ENCODE measurements at regions not wholly inside any gene's neighbourhood (a gene's known extent, or its start where the extent isn't known, plus 50 kb on each side); places are given as distances from the start of the nearest gene placed in this dataset.
A peak's percentile ranks its signal among the peaks of the same experiment; 100 is the strongest.
"Not testable (repeated sequence)": the region's sequence is repeated elsewhere in the genome, so short reads cannot be mapped to it uniquely, and the experiment has no call there.

DNA sequence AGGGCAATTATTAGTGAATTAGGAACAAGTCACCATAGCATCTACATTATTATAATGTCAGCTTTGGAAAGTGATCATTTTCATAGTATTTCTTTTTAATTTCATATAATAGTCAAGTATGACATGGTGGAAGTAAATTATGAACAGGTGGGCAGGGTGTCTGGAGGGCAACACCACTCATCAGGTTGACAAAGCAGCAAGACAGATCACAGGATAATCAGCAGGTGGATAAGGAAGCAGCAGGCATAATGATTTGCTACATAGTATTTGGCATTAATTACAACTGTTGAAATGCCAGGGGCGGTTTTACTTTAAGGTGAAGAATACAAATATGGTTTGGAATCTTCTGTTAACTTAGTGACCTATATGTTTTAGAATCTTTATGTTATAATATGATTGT, 1342.2 kb downstream of the PLA2G4A start:
- DNase-seq (ENCODE audit: low read depth), result no peak

DNA sequence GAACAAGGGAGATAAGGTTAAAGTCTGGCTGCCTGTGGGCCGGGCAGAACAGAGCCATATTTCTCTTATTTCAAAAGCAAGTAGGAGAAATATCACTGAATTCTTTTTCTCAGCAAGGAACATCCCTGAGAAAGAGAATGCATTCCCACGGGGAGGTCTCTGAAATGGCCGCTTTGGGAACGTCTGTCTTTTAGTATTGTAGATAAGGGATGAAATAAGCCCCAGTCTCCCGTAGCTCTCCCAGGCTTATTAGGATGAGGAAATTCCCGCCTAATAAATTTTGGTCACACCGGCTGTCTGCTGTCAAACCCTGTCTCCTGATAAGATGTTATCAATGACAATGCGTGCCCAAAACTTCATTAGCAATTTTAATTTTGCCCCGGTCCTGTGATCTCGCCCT, 1353.3 kb downstream of the PLA2G4A start:
- not testable (repeated sequence) for DNase-seq (ENCODE audit: low read depth)

DNA sequence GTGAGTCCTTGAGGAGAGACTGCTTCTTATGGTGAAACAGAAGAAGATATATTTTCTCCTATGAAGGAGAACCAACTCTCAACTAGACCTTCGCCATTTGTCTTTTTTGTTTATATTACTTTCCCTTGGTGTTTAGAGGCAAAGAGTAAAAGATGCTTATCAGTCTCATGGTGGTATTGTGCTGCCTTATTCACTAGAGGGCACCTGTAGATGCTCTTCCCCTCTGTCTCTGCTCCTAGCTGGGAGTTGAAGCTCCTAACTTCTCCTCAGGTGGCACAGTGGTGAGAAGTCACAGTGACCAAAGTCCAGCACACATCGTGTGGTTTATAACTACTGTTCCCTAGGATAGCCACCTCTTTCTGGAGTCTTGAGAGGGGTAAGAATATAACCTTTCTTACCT, 1359.6 kb downstream of the PLA2G4A start:
- no peak for DNase-seq (ENCODE audit: low read depth)

DNA sequence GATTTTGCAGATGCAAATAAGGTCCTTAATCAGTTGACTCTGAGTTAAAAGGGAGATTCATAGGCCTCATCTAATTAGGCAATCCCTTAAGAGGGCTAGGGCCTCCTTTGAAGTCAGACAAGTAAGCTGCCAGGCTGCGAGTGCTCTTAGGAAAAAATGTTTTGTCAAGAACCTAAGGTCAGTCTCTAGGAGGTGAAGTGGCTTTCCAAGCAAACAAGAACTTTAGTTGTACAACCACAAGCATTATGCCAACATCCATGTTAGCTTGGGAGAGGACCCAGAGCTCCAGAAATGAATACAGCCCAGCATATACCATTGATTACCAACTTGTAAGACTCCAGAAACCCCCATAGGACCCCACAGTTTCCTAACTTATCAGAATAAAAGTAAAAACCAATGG, 1366.2 kb downstream of the PLA2G4A start:
- no peak for DNase-seq (ENCODE audit: low read depth)

DNA sequence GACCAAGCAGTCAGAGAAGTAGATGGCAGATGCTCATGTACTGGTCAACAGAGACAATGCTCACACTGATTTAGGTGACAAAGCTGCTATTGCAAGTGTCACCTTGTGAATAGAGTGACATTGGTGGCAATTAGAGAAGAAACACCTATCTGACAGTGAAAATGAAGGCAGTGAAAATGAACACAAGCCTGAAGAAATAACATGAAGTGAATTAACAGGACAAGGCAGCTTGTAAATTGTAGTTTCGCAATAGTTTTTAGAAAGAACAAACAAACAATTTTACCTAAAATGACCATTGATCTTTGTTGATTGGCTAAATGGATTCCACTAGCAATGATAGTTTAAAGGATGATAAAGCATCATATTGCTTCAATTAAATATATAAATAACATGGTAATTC, 1389.5 kb downstream of the PLA2G4A start:
- DNase-seq (ENCODE audit: low read depth), result no peak

DNA sequence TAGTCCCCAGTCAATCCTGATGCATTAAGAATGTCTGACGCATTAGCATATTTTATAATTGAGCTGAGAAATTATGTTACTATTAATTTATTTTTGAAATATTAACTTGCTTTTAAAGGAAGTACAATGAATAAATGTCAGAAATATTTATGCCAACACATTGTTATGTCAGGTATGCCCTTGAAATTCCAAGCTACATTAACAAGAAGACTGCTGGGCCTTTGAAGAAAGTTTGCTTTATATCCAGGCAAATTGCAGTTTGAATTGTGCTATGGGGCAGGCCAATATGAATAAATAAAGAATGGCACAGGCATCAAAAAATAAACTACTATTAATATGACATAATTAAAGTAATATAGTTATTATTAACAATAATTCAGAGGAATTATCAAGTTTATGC, 1391.3 kb downstream of the PLA2G4A start:
- no peak for DNase-seq (ENCODE audit: low read depth)

DNA sequence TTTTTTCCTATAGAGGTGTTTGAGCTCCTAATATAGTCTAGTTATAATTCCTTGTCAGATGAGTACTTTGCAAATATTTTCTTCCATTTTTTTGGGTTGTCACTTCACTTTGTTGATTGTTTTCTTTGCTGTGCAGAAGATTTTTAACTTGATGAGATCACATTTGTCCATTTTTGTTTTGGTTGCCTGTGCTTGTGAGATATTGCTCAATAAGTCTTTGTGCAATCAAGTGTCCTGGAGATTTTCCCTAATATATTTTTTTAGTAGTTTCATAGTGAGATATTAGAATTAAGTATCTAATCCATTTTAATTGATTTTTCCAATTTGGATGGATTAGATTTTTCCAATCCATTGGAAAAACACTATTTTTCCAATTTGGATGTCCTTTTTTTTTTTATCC, 1395.5 kb downstream of the PLA2G4A start:
- DNase-seq (ENCODE audit: low read depth), result no peak

DNA sequence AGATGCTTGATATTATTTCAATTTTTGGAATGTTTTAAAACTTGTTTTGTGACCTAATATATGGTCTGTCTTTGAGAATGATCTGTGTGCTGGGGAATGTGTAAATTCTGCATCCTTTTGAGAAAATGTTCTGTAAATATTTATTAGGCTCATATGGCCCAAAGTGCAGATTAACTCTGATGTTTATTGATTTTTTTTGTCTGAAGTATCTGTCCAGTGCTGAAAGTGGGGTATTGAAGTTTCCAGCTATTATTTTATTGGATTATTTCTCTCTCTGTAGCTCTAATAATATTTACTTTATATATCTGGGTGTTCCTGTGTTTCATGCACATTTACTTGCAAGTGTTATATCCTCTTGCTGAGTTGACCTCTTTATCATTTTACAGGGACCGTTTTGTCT, 1397.2 kb downstream of the PLA2G4A start:
- no peak for DNase-seq (ENCODE audit: low read depth)

DNA sequence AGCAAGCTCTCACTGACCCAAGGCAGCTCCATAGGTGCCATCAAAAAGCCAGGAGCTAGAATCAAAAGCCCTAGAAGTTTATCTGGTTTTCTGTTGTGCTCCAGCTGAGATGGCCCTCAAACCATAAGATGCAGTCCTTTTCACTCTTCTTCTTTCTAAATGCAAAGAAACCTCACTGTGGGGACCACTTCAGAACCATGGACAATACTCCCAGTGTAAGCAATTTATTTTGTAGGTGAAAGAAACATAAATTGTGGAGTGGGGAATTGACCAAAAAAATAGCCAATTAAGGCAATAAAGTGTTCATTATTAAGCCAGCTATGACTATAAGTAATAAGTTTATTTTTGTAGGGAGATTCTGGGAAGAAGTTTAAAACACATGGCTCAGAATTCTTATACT, 1399.9 kb downstream of the PLA2G4A start:
- DNase-seq (ENCODE audit: low read depth), result no peak

DNA sequence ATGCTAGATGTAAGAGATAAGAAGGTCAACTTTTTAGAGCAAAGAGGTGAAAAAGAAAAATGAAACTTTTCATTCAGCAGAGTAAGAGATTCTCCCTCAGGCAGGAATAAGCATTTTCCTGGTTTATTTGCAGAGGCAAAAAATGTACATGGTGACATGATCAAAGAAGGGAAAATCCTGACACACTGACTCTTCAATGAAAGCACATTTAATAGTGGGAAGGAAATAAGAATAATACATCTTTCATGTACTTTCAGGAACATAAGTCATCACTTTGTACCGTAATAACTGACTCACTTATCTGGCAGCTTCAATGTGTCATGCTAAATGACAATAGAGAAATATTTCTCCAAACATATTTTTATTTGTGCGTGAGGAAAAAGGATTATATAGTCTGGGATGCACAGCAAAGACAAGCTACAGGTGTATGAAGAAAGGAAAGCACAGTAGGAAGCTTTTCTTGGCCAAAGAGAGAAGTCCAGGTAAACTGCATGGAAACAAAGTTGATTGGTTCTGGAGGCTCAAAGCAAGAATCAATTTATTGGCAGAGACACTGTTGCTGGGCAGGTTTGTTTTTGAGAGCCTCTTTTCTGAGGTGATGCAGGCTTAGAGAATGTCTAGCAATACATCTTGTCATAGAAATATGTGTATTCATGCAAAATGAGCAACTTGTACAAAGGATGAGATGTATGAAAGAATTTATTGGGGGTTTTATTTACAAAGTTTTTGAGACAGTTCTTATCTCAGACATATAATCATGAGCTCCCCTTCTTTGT, 1409.0 kb downstream of the PLA2G4A start:
- peak; percentile 70 for DNase-seq (ENCODE audit: low read depth)

DNA sequence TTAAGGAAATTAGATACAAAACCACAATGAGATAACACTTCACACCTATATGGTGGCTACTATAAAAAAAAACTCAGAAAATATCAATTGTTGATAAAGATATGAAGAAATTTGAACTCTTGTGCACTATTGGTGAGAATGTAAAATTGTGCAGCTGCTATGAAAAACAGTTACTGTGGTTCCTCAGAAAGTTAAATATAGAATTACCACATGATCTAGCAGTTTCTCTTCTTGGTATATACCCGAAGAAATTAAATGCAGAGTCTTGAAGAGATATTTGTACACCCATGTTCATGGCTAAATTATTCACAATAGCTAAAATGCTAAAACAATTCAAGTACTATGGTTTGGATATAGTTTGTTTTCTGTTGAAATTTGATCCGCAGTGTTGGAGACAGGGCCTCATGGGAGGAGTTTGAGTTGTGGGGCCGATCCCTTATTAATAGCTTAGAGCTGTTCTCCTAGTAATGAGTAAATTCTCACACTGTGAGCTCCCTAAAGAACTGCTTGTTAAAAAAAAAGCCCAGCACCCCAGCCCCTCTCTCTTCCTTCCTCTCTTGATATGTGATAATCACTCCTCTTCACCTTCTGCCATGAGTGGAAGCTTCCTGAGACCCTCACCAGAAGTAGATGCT, 1412.1 kb downstream of the PLA2G4A start:
- no peak for DNase-seq (ENCODE audit: low read depth)

DNA sequence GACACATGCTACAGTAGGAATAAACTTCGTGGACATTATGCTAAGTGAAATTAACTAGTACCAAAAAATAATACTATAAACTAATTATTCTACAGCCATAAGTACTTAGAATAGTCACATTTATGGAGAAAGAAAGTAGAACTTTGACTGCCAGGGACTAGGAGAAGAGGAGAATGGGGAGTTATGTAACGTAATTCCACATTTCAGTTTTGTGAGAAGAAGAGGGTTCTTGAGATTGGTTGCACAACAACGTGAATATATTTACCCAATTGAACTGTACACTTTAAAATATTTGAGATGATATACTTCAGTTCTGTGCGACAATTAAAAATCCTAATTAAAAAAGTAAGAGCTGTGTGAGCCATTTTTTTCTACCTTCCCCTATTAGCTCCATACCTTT, 1412.9 kb downstream of the PLA2G4A start:
- no peak for DNase-seq (ENCODE audit: low read depth)

DNA sequence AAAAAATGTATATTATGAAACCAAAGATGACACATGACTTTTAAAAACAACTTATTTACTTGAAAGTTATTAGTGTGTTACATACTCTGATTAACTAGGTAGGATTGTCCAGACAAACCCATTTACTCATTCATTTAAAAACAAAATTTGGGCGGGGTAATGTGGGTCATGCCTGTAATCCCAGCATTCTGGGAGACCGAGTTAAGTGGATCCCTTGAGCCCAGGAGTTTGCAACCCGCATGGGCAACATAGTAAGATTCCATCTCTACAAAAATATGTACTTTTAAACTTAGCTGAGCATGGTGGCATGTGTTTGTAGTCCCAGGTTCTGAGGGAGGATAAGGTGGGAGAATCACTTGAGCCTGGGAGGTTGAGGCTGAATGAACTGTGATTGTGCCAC, 1414.7 kb downstream of the PLA2G4A start:
- no peak for DNase-seq (ENCODE audit: low read depth)

DNA sequence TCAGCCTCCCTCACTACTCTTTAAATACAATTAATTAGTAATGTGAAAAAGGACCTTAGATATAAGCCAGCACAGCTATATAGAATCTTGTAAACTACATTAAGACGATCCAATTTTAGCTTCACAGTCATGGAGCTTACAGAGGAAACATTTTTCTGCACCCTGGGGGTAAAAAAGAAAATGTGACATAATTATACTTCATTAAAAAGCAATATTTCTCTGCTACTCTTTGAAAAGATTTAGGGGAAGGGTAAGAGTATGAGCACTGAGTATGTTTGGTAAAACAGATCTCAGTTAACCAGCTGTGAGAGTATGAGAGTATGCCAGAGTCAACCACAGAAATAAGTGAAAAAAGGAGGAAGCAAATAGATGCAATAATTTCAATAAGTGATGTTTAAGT, 1415.9 kb downstream of the PLA2G4A start:
- no peak for DNase-seq (ENCODE audit: low read depth)

DNA sequence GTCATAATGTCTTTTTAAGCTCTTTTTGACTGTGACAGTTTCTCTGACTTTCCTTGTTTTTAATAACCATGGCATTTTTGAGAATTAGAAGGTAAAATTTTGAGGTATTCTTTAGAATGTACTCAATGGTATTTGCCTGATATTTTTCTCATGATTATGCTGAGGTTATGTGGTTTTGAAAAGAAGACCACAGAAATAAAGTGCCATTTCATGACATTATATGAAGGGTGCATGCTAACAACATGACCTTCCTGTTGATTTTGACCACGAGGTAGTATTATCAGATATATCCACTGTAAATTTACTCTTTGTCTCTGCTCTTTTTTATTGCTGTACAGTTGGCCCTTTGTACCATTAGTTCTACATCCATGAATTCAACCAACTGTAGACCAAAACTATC, 1418.5 kb downstream of the PLA2G4A start:
- no peak for DNase-seq (ENCODE audit: low read depth)

DNA sequence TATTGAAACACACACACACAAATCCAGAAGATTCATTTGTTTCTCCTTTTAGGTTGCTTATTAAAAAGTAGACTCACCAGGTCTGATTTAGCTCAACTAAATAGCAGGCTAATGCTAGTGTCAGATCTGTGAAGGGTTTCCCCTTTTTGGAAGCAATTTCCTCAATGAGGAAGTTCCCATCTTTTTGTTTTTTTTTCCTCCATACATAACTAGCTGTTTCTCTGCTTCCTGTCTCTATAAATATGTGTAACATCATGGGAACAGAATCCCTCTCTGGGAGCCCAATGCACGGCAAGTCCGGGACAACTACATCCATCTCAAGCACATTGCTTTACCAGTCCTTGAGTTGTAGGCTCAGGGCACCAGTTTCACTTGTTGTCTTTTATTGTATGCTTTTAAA, 1421.1 kb downstream of the PLA2G4A start:
- no peak for DNase-seq (ENCODE audit: low read depth)

DNA sequence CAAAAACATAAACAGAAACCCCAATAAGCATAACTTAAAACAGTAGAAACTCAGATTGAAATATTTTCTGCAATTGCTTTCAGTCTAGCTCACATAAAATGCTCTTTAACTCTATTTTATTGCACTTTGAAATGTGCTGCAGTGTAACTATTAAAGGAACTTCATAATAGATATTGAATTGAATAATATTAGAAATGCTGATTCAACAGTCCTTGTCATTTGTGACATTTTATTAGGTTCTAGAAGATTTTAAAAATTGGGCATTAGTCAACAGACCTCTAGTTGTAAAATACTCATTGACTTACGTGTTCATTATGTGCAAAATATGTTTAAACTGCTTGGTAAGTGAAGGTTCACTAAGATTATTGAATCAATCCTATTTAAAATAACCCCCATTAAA, 1422.3 kb downstream of the PLA2G4A start:
- no peak for DNase-seq (ENCODE audit: low read depth)

DNA sequence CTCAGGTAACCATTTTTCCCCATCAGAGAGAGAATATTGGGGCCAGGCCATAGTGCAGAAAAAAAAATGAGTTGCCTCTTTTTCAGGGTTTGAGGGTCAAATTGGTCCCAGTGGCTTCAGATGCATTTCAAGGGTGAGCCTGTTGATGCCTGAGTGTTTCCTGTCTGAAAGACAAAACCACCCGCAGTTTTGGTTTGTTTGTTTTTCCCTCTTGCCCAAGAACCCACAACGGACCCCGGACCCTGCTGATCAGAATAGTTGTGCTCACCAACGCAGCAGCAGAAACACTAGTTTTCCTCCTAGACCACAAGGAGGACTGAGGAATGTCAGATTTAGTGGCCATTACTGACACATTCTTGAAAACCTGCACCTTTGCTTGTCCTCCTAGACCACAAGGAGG, 1433.1 kb downstream of the PLA2G4A start:
- no peak for DNase-seq (ENCODE audit: low read depth)

DNA sequence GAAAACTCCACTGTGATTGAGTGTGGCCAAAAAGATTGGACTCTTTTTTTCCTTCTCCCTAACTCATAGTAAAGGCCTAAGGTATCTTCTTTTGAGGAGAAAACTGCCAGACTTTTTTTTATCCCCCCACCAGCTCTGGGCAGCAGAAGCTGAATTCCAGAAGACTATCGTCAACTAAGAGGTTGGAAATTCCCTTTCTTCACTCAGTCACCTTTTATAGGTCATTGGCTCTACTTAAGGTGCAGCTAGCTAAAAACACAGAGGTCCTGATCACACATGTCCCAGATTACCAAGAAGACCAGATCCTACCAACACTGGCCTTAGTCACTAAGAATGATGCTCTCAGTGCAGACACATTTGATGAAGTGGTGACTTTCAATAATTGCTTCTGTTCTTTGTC, 1441.2 kb downstream of the PLA2G4A start:
- no peak for DNase-seq (ENCODE audit: low read depth)

DNA sequence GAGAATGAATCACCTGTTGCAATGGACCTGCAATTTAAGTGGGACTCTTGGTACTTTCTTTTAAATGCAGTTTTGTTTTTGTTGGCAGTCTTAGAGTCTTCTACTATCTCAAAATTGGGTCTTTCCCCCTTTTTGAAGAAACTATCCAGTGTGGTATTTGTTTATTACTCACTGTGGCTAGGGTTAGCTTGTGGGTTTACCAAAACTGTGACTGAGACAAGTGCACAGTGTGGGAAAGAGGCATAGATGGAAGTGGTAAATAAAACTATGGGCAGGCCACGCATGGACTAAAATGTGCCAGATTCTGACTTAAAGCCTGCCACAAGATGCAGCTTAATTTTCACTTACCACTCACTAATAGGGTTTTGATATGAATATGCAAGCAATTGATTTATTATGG, 1441.7 kb downstream of the PLA2G4A start:
- DNase-seq (ENCODE audit: low read depth), result no peak

DNA sequence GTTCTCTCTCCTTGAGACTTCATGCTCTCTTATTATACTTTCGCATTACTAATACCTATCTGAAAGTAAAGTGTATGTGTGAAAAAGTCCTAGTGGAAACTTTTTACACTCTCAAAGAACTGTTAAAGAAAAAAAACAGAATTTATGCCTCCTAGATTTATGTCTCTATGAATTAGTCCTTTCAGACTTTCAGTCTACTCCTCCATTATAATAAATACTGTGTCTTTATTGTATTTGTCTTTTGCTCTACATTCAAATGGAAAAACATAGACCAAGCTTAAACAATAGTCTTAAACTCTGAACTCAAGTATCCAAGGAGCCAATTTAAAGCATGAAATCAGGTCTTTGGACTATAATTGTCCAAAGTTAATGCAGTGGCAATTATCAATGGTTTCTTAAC, 1449.0 kb downstream of the PLA2G4A start:
- DNase-seq (ENCODE audit: low read depth), result no peak

DNA sequence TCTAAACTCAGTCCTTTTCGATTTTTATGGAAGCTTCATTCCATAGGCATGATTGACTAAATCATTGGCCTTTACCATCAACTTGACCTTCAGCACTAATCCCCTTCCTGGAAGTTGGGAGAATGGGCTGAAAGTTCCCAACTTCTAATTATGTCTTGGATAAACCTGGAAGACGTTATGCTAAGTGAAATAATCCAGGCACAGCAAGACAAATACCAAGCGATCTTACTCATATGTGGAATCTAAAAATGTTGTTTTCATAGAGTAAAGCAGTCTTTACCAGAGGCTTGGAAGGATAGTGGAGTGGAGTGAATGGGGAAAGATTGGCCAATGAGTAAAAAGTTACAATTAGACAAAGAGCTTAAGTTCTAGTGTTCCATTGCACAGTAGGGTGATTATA, 1453.2 kb downstream of the PLA2G4A start:
- DNase-seq (ENCODE audit: low read depth), result no peak

DNA sequence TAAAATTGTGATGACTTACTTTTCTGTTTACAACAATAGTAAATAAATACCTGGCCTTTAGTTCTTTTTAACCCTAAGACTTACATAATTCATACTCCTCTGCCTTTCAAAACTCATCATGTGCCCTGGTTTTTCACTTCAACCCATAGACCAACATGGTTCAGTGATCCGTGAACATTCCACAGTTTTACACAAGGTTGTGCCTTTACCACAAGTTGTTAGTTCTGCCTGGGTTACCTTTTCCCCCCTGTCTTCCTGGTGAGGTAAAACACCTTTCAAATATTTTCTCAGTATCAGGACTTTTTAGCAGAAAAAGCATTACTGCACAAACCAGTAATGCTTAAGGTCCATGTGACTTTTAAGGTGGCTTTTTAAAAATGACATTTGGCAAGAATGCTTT, 1466.4 kb downstream of the PLA2G4A start:
- no peak for DNase-seq (ENCODE audit: low read depth)

DNA sequence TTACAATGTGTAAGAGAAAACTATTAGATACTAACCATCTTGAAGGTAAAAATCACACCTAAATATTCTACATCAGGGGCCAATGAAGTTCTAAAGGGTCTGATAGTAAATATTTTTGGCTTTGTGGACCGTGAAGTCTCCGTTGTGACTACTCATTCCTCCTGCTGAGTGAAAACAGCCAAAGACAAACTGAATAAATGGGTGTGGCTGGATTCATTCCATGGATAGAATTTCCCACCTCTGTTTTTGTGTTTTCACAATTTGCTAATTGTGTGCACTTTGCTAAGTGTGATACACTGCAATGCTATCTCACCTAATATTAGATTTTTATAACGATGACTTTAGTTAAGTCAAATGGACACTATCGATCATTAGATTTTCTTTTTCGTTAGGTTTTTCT, 1474.0 kb downstream of the PLA2G4A start:
- DNase-seq (ENCODE audit: low read depth), result no peak

All from HS-5 (cell line).